HL-60 (cell line): ENCODE measurements at regions not wholly inside any gene's neighbourhood (a gene's known extent, or its start where the extent isn't known, plus 50 kb on each side); places are given as distances from the start of the nearest gene placed in this dataset.

Experiments
- CTCF ChIP-seq: IDR thresholded peaks from one replicate; pipeline ENCODE4 v1.5.1; 2011; ENCODE audit warnings: low read length, control low read depth, inconsistent platforms; ENCODE audit not compliant: insufficient read depth
- GABPA ChIP-seq: IDR thresholded peaks from 2 replicates; pipeline ENCODE4 v1.6.1; 2012; ENCODE audit warnings: low read depth
- POLR2AphosphoS5 ChIP-seq: IDR thresholded peaks from 2 replicates; pipeline ENCODE4 v1.6.1; 2012; ENCODE audit warnings: low read depth

GRCh38 chr13:77985866-77986636 is 67.4 kb upstream of the EDNRB start:
- TF ChIP-seq POLR2AphosphoS5 = no peak
- TF ChIP-seq CTCF = no peak
- TF ChIP-seq GABPA = no peak
